ENCODE measurements at regions not wholly inside any gene's neighbourhood (a gene's known extent, or its start where the extent isn't known, plus 50 kb on each side); places are given as distances from the start of the nearest gene placed in this dataset.

- TF ChIP-seq MAX (IDR thresholded peaks at IDR 0.05; ENCODE audit: low read depth, low read length) (no peak), CTCF (IDR thresholded peaks at IDR 0.05; ENCODE audit: low read depth, low read length) (no peak)
These were observed 1669.6 kb upstream of the CELF4 start for GRCh38 chr18:39235118-39235719.
